T-helper 22 cell (primary cell): ENCODE measurements at regions not wholly inside any gene's neighbourhood (a gene's known extent, or its start where the extent isn't known, plus 50 kb on each side); places are given as distances from the start of the nearest gene placed in this dataset.
"Not testable (repeated sequence)": the region's sequence is repeated elsewhere in the genome, so short reads cannot be mapped to it uniquely, and the experiment has no call there.

Experiments
- DNase-seq: peaks from one replicate; pipeline ENCODE4 v3.0.0-alpha.2; 2020; ENCODE audit warnings: low read depth

DNA sequence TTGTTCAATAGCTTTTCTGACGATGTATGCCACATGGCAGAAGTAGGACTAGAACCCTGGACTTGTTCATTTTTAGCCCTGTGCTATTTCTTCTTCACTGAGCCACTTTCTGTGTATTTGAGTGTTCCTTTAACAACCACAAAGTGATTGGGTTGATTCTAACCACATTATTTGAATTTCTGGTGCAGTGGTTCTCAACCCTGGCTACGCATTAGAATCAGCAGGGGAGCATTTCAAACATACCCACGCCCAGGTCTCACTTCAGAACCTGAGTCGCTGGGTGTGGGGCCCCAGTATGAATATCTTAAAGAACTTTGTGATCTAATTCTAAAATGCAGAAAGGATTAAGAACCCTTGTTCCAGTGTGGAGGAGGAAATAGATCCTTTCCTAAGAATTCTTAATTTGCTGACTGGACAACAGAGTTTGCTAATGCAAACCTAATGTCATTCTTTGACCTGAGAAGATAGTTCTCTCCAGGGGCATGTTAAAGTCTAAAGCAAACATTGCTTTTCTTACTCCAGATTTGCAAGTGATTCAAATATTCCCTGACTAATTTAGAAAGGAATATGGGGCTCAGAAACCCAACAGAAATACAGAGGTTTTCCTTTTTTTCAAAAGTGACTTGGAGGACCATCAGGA is 75.4 kb upstream of the GDNF start:
- no peak for DNase-seq

GRCh38 chr5:37909610-37910266 is 69.9 kb upstream of the GDNF start:
- DNase-seq: not testable (repeated sequence)

- no peak for DNase-seq
Observed at GRCh38 chr5:37906416-37906815, 66.6 kb upstream of the GDNF start.

DNA sequence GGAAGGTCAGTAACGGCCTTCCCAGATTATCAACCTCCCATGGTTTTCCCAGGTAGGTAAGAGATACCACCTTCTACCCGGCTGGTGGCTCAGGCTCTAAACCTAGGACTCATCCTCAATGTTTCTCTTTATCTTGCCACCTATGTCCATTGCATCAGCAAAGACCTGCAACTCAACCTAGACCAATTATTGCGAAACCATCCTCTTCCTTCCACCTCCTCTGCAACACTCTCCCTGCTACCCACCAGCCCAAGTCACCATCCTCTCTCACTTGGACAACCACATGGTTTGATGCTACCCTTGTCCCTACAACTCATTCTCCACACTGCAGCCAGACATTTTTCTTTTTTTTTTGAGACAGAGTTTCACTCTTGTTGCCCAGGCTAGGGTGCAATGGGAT is 65.4 kb upstream of the GDNF start:
- no peak for DNase-seq

GRCh38 chr5:37902323-37902722 is 62.5 kb upstream of the GDNF start:
- DNase-seq: no peak

- DNase-seq: no peak
Observed at GRCh38 chr5:37900692-37901091, 60.9 kb upstream of the GDNF start.

DNA sequence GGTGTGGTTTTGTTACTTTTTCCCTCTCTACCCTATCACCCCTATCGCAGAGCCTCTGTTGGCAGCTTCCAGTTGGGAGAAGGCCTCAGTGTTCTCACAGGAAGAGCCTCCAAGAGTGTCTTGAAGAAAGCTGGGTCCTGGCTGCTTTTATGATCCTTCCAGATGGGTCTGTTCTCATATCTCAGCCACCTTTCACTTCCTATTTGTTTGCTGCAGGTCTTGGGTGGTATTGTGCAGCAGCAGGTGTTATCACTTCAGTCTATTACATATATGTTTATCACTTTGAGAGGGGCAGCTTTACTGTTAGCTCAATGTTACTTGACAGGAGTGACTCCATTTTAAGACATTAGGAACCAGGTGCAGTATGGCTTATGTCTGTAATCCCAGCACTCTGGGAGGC is 59.2 kb upstream of the GDNF start:
- no peak for DNase-seq

DNA sequence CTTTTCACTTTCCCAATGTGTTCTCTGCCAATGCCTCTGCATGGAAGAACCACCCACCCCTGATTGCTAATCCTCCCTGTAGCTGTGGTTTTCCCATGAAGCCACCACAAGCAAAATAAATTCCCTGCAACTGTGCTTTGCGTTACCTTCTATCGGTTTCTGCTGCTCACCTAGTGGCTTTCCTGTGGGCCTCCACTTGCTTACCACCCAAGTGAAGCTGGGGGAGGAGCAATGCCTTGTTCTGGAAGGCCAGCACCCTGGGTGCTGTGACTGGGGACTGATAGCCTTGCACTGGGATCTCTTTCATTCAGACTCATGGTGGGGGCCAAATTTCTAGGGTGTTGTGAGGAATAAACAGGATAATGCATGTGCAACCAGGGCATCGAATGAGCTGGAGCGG is 56.3 kb upstream of the GDNF start:
- no peak for DNase-seq

GRCh38 chr5:37893434-37894134 is 53.7 kb upstream of the GDNF start:
- DNase-seq: no peak

- DNase-seq: no peak
Observed at GRCh38 chr5:37892586-37892985, 52.7 kb upstream of the GDNF start.

- no peak for DNase-seq
Observed at GRCh38 chr5:37891832-37892231, 52.0 kb upstream of the GDNF start.

- no peak for DNase-seq
Observed at GRCh38 chr5:37889612-37890317, 49.9 kb upstream of the GDNF start.
